ENCODE measurements at regions not wholly inside any gene's neighbourhood (a gene's known extent, or its start where the extent isn't known, plus 50 kb on each side); places are given as distances from the start of the nearest gene placed in this dataset.

DNA sequence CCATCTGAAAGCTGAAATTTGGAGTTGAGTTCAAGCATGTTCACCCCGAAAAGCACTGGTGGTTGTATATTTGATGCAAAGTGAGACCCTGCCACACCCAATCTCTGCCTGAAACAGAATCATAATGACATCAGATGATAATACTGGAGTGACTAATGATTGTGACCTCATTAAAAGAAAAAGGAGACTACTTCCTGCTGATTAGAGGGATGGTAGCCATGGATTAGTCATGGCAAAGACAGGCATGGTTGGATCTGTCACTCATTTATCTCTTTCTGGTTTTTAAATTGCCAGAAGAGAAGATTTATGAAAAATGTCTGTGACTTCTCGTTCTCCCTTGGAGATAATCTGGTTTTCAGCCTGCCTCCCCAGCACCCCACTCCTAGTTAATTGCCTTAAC, 101.2 kb downstream of the BAMBI start:
- H3K36me3 ChIP-seq (ENCODE audit: control insufficient read depth, insufficient read depth, low read length), result no peaks in the 10 kb centered on the region
- DNase-seq (ENCODE audit: low read depth in 2 of 2), result peak in 1 of 2 donors; percentile 58
- no peak overlapping the region for H3K9ac ChIP-seq (ENCODE audit: insufficient read depth, low read length)
- H3K4me2 ChIP-seq (ENCODE audit: extremely low read depth, insufficient read depth, low read length), result no peak overlapping the region
- TF ChIP-seq EZH2 (IDR thresholded peaks at IDR 0.05; ENCODE audit: low read length, missing control alignments), result no peak
- TF ChIP-seq, protein P1, sequence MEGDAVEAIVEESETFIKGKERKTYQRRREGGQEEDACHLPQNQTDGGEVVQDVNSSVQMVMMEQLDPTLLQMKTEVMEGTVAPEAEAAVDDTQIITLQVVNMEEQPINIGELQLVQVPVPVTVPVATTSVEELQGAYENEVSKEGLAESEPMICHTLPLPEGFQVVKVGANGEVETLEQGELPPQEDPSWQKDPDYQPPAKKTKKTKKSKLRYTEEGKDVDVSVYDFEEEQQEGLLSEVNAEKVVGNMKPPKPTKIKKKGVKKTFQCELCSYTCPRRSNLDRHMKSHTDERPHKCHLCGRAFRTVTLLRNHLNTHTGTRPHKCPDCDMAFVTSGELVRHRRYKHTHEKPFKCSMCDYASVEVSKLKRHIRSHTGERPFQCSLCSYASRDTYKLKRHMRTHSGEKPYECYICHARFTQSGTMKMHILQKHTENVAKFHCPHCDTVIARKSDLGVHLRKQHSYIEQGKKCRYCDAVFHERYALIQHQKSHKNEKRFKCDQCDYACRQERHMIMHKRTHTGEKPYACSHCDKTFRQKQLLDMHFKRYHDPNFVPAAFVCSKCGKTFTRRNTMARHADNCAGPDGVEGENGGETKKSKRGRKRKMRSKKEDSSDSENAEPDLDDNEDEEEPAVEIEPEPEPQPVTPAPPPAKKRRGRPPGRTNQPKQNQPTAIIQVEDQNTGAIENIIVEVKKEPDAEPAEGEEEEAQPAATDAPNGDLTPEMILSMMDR (conservative IDR thresholded peaks at IDR 0.05 in 1 of 2, IDR thresholded peaks at IDR 0.05 in 1 of 2; ENCODE audit: low read depth in 1 of 2, low read length in 2 of 2), result no peak
- no peaks in the 10 kb centered on the region for H4K20me1 ChIP-seq (ENCODE audit: control insufficient read depth, extremely low read depth, insufficient read depth, low read length)
- H3K27ac ChIP-seq (ENCODE audit: insufficient read depth, low read length), result no peak overlapping the region
- no peak overlapping the region for H3K4me3 ChIP-seq (replicated peaks in 1 of 4; ENCODE audit: control extremely low read depth in 1 of 4, insufficient read depth in 1 of 4, low read depth in 3 of 4, low read length in 4 of 4)
- H3K79me2 ChIP-seq (ENCODE audit: control insufficient read depth, insufficient read depth, low read length), result no peaks in the 10 kb centered on the region
- H3K27me3 ChIP-seq (ENCODE audit: control insufficient read depth, insufficient read depth, low read length), result no peaks in the 10 kb centered on the region
- H3K9me3 ChIP-seq (ENCODE audit: control insufficient read depth, insufficient read depth, low read depth, low read length), result no peaks in the 10 kb centered on the region
- no peaks in the 10 kb centered on the region for H3K4me1 ChIP-seq (ENCODE audit: control insufficient read depth, extremely low read depth, insufficient read depth, low read length)
- no peak overlapping the region for H2AFZ ChIP-seq (ENCODE audit: low read length)

DNA sequence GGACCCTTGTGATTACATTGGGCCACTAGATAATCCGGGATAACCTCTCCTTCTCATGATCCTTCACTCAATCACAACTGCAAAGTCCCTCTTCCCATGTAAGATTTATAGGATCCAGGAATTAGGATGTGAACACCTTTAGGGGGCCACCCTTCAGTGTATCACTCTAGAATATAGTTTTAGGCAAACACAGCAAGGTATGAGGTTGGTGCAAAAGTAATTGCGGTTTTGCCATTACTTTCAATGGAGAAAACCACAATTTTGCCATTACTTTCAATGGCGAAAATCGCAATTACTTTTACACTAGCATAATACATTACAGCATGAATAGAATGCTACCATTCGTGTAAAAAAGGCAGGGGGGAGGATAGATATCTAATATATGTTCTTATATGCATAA, 104.0 kb downstream of the BAMBI start:
- no peaks in the 10 kb centered on the region for H3K4me1 ChIP-seq (ENCODE audit: control insufficient read depth, extremely low read depth, insufficient read depth, low read length)
- no peak overlapping the region for H2AFZ ChIP-seq (ENCODE audit: low read length)
- H3K4me2 ChIP-seq (ENCODE audit: extremely low read depth, insufficient read depth, low read length), result no peak overlapping the region
- H3K79me2 ChIP-seq (ENCODE audit: control insufficient read depth, insufficient read depth, low read length), result no peaks in the 10 kb centered on the region
- no peaks in the 10 kb centered on the region for H3K27me3 ChIP-seq (ENCODE audit: control insufficient read depth, insufficient read depth, low read length)
- no peak overlapping the region for H3K27ac ChIP-seq (ENCODE audit: insufficient read depth, low read length)
- TF ChIP-seq, protein P1 (conservative IDR thresholded peaks at IDR 0.05 in 1 of 2, IDR thresholded peaks at IDR 0.05 in 1 of 2; ENCODE audit: low read depth in 1 of 2, low read length in 2 of 2), result no peak
- TF ChIP-seq EZH2 (IDR thresholded peaks at IDR 0.05; ENCODE audit: low read length, missing control alignments), result no peak
- no peak overlapping the region for H3K4me3 ChIP-seq (replicated peaks in 1 of 4; ENCODE audit: control extremely low read depth in 1 of 4, insufficient read depth in 1 of 4, low read depth in 3 of 4, low read length in 4 of 4)
- H3K9ac ChIP-seq (ENCODE audit: insufficient read depth, low read length), result no peak overlapping the region
- no peak for DNase-seq (ENCODE audit: low read depth in 2 of 2)
- no peaks in the 10 kb centered on the region for H3K9me3 ChIP-seq (ENCODE audit: control insufficient read depth, insufficient read depth, low read depth, low read length)
- no peaks in the 10 kb centered on the region for H4K20me1 ChIP-seq (ENCODE audit: control insufficient read depth, extremely low read depth, insufficient read depth, low read length)
- no peaks in the 10 kb centered on the region for H3K36me3 ChIP-seq (ENCODE audit: control insufficient read depth, insufficient read depth, low read length)

DNA sequence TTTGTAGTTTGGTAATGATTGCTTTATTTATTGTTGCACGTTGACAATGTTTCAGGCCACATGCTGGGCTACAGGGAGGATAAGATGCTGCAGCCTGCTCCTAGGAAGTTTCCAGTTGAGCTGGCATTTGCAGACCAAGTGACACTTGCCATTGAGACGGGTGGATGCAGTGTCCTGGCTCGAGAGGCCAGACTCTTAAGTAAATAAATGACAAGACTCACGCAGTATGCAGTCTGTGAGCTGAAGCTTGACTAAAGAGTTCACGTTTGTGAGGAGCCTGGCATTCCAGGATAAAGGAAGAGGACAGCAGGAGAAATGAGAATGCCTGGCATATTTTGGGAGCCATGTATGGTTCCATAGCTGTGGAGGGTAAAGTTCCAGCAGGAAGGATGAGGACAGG, 105.8 kb downstream of the BAMBI start:
- no peak overlapping the region for H2AFZ ChIP-seq (ENCODE audit: low read length)

More for the DNA sequence above, 105.8 kb downstream of the BAMBI start:
- H3K9ac ChIP-seq (ENCODE audit: insufficient read depth, low read length), result no peak overlapping the region
- H3K4me2 ChIP-seq (ENCODE audit: extremely low read depth, insufficient read depth, low read length), result no peak overlapping the region
- no peaks in the 10 kb centered on the region for H3K79me2 ChIP-seq (ENCODE audit: control insufficient read depth, insufficient read depth, low read length)
- H3K4me3 ChIP-seq (replicated peaks in 1 of 4; ENCODE audit: control extremely low read depth in 1 of 4, insufficient read depth in 1 of 4, low read depth in 3 of 4, low read length in 4 of 4), result no peak overlapping the region
- no peak for DNase-seq (ENCODE audit: low read depth in 2 of 2)
- no peaks in the 10 kb centered on the region for H3K4me1 ChIP-seq (ENCODE audit: control insufficient read depth, extremely low read depth, insufficient read depth, low read length)
- no peaks in the 10 kb centered on the region for H3K9me3 ChIP-seq (ENCODE audit: control insufficient read depth, insufficient read depth, low read depth, low read length)
- H3K27ac ChIP-seq (ENCODE audit: insufficient read depth, low read length), result no peak overlapping the region
- H3K36me3 ChIP-seq (ENCODE audit: control insufficient read depth, insufficient read depth, low read length), result no peaks in the 10 kb centered on the region
- TF ChIP-seq, protein P1 (conservative IDR thresholded peaks at IDR 0.05 in 1 of 2, IDR thresholded peaks at IDR 0.05 in 1 of 2; ENCODE audit: low read depth in 1 of 2, low read length in 2 of 2), result no peak
- TF ChIP-seq EZH2 (IDR thresholded peaks at IDR 0.05; ENCODE audit: low read length, missing control alignments), result no peak
- H3K27me3 ChIP-seq (ENCODE audit: control insufficient read depth, insufficient read depth, low read length), result no peaks in the 10 kb centered on the region
- no peaks in the 10 kb centered on the region for H4K20me1 ChIP-seq (ENCODE audit: control insufficient read depth, extremely low read depth, insufficient read depth, low read length)

Measured in fibroblast of lung (primary cell).